ENCODE measurements at regions not wholly inside any gene's neighbourhood (a gene's known extent, or its start where the extent isn't known, plus 50 kb on each side); places are given as distances from the start of the nearest gene placed in this dataset.
"Not testable (repeated sequence)": the region's sequence is repeated elsewhere in the genome, so short reads cannot be mapped to it uniquely, and the experiment has no call there.

DNA sequence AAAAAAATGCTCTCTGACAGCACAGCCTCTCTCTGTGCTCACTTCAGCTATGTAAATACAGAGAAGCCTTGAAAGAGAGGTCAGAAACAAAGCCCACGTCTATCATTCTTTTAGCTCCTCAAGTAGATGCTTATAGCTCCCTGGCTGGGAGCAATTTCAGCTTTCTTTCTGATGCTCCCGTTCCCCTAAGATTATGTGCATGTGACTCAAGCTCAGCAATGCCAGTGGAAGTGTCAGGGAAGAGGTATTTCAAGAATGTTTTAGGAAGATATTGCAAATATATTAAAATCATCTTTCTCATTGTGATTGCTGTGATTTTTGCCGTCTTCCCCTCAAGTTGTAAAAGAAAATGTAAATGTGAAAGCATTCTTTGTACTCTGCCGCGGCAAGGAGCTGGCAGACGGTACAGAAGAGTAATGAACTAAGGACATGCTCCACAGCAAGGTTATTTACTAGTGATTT is 1353.7 kb upstream of the ACO1 start:
- peak overlapping the region; percentile 1 to 31 for H3K4me3 Mint-ChIP-seq
- H3K27me3 Mint-ChIP-seq, result no peaks in the 10 kb centered on the region
- DNase-seq (no peak), ATAC-seq (no peak)
- peaks cover 6% of the 10 kb centered on the region for H3K4me1 Mint-ChIP-seq
- H3K9me3 Mint-ChIP-seq, result no peaks in the 10 kb centered on the region
- no peak overlapping the region for H3K27ac Mint-ChIP-seq

GRCh38 chr9:31032206-31032605 is 1352.2 kb upstream of the ACO1 start:
- H3K27me3 Mint-ChIP-seq, result no peaks in the 10 kb centered on the region
- H3K4me1 Mint-ChIP-seq, result peaks cover 6% of the 10 kb centered on the region
- no peak for ATAC-seq
- H3K9me3 Mint-ChIP-seq, result no peaks in the 10 kb centered on the region
- H3K27ac Mint-ChIP-seq, result no peak overlapping the region
- DNase-seq, result no peak
- no peak overlapping the region for H3K4me3 Mint-ChIP-seq

DNA sequence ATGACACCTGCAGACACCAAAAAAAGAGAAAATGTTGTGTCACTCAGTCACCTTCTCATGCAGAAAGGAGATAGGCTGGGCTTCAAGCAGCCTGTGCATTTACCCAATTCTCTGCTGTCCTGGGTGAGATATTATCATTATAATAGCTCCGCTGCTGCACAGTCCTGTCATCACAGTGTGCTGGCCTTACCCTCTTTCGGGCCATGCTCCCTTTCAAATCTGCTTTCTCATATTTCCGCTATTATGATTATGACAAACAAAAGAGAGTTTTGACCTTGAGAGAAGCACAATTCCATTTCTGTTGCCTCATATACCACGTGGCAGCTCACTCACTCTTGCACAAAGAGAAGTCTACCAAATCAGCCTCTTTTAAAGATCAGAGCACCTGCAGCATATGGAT is 1350.1 kb upstream of the ACO1 start:
- no peak for DNase-seq
- no peak overlapping the region for H3K4me3 Mint-ChIP-seq
- H3K4me1 Mint-ChIP-seq, result peaks cover 6% of the 10 kb centered on the region
- no peak for ATAC-seq
- no peaks in the 10 kb centered on the region for H3K9me3 Mint-ChIP-seq
- no peaks in the 10 kb centered on the region for H3K27me3 Mint-ChIP-seq
- no peak overlapping the region for H3K27ac Mint-ChIP-seq

DNA sequence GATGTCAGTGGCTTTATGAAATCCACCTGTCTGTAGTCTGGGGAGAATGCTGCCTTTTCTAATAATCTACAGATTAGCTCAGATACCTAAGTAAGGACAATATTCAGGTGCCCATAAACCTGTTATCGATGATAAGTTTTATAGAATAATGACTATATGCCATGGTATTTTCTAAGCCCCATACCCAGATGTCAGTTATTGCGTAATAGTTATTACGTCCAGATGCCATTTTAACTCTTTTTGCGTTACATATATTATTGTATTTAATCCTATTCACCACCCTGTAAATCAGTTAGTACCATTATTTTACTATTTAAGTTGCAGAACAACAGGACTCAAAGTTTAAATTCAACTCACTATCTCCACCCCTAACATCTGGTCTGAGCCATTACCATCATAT is 1343.9 kb upstream of the ACO1 start:
- Mint-ChIP-seq H3K4me1 (no peaks in the 10 kb centered on the region), H3K4me3 (no peak overlapping the region), H3K27me3 (no peaks in the 10 kb centered on the region), H3K9me3 (no peaks in the 10 kb centered on the region), H3K27ac (no peak overlapping the region)
- DNase-seq, result no peak
- ATAC-seq, result no peak

DNA sequence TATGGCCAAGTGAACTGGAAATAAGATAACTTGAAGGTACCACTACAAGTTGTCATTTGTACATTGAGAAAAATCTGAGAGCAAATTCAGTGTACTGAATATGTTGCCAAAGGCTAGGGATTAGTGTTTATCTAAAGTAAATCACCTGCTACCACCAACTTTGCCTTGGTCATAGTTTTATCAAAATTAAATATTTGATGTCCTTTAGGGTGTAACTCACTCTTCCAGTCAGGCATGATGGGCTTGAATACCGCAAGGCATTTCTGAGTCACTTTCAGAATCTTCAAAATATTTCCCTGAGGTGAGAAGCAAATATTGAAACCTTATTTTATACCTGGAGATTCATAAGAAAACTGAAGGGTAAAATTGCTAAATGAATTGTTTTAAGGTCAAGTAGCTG is 1338.6 kb upstream of the ACO1 start:
- no peaks in the 10 kb centered on the region for H3K4me1 Mint-ChIP-seq
- no peaks in the 10 kb centered on the region for H3K27me3 Mint-ChIP-seq
- no peak overlapping the region for H3K4me3 Mint-ChIP-seq

GRCh38 chr9:31061592-31061991 is 1322.9 kb upstream of the ACO1 start:
- not testable (repeated sequence) for H3K27me3 Mint-ChIP-seq, H3K9me3 Mint-ChIP-seq, H3K4me1 Mint-ChIP-seq, ATAC-seq, H3K4me3 Mint-ChIP-seq, DNase-seq, H3K27ac Mint-ChIP-seq

More for the DNA sequence above, 1338.6 kb upstream of the ACO1 start:
- no peak for ATAC-seq
- Mint-ChIP-seq H3K27ac (no peak overlapping the region), H3K9me3 (no peaks in the 10 kb centered on the region)
- no peak for DNase-seq

- peaks cover 0 to 4% of the 10 kb centered on the region in 2 donors for H3K9me3 Mint-ChIP-seq
- H3K27ac Mint-ChIP-seq, result no peak overlapping the region
- peaks cover 13% of the 10 kb centered on the region for H3K27me3 Mint-ChIP-seq
- ATAC-seq (no peak), DNase-seq (no peak)
- no peaks in the 10 kb centered on the region for H3K4me1 Mint-ChIP-seq
- H3K4me3 Mint-ChIP-seq, result no peak overlapping the region
Observed at GRCh38 chr9:31065691-31066090, 1318.8 kb upstream of the ACO1 start.

DNA sequence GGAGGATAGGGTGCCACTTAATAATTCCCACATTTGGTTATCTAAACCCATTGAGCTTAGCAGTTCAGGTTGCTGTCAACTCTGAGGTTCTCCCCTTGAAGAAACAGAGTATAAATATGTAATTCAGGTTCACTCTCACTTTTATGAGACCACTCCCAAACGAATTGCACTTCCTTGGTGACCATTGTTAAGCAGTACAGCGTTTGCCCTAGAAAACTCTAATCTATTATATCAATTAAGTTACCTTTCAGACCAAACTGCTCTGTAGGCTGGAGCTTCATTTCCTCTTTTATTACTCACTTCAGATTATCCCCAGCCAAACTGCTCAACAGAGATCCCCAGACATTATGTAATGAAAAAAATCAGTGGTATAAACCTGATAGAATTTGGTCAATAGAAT is 1317.0 kb upstream of the ACO1 start:
- DNase-seq, result no peak
- no peaks in the 10 kb centered on the region for H3K4me1 Mint-ChIP-seq
- H3K27ac Mint-ChIP-seq, result no peak overlapping the region
- H3K4me3 Mint-ChIP-seq, result no peak overlapping the region
- no peak for ATAC-seq
- H3K27me3 Mint-ChIP-seq, result peaks cover 13% of the 10 kb centered on the region
- H3K9me3 Mint-ChIP-seq, result no peaks in the 10 kb centered on the region

GRCh38 chr9:31071606-31072286 is 1312.7 kb upstream of the ACO1 start:
- no peaks in the 10 kb centered on the region for H3K9me3 Mint-ChIP-seq
- ATAC-seq, result no peak
- H3K27ac Mint-ChIP-seq, result no peak overlapping the region
- no peak overlapping the region for H3K4me3 Mint-ChIP-seq
- H3K4me1 Mint-ChIP-seq, result no peaks in the 10 kb centered on the region
- peaks cover 13% of the 10 kb centered on the region for H3K27me3 Mint-ChIP-seq
- no peak for DNase-seq

GRCh38 chr9:31078175-31078574 is 1306.3 kb upstream of the ACO1 start:
- ATAC-seq, result no peak
- no peak overlapping the region for H3K4me3 Mint-ChIP-seq
- no peaks in the 10 kb centered on the region for H3K4me1 Mint-ChIP-seq
- DNase-seq, result no peak
- no peaks in the 10 kb centered on the region for H3K9me3 Mint-ChIP-seq
- H3K27ac Mint-ChIP-seq, result no peak overlapping the region
- peaks cover 8% of the 10 kb centered on the region for H3K27me3 Mint-ChIP-seq

GRCh38 chr9:31084350-31084749 is 1300.1 kb upstream of the ACO1 start:
- H3K27me3 Mint-ChIP-seq, result peaks cover 8% of the 10 kb centered on the region
- ATAC-seq (no peak), DNase-seq (no peak)
- no peaks in the 10 kb centered on the region for H3K9me3 Mint-ChIP-seq
- H3K4me3 Mint-ChIP-seq, result no peak overlapping the region
- no peak overlapping the region for H3K27ac Mint-ChIP-seq
- H3K4me1 Mint-ChIP-seq, result no peaks in the 10 kb centered on the region

GRCh38 chr9:31089549-31090221 is 1294.8 kb upstream of the ACO1 start:
- Mint-ChIP-seq H3K27ac (no peak overlapping the region), H3K4me3 (no peak overlapping the region), H3K9me3 (no peaks in the 10 kb centered on the region), H3K27me3 (no peaks in the 10 kb centered on the region), H3K4me1 (no peaks in the 10 kb centered on the region)
- ATAC-seq, result no peak
- DNase-seq, result no peak

- Mint-ChIP-seq H3K27ac (no peak overlapping the region), H3K4me3 (no peak overlapping the region), H3K27me3 (no peaks in the 10 kb centered on the region), H3K4me1 (no peaks in the 10 kb centered on the region), H3K9me3 (no peaks in the 10 kb centered on the region)
- DNase-seq, result no peak
- ATAC-seq, result no peak
Observed at GRCh38 chr9:31100311-31100710, 1284.1 kb upstream of the ACO1 start.

DNA sequence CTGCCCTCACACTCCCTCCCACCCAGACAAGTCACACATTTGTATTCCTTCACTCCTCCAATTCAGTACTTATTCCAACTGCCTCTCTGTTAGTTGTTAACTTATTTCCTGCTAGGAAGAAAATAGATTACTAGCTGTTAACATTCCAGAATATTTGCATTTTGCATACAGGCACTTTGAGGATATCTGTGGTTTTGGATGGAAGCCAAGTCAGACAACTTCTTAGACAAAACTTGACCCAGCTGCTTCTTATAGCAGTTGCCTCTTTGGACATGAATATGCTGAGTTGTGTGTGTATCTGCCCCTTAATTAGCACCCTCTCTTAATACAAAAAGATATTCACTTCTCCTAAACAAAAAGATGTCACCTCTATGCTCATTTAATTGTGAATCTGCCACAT is 1280.6 kb upstream of the ACO1 start:
- H3K9me3 Mint-ChIP-seq, result no peaks in the 10 kb centered on the region
- no peak overlapping the region for H3K4me3 Mint-ChIP-seq
- no peak for DNase-seq
- H3K27ac Mint-ChIP-seq, result no peak overlapping the region
- no peaks in the 10 kb centered on the region for H3K4me1 Mint-ChIP-seq
- no peaks in the 10 kb centered on the region for H3K27me3 Mint-ChIP-seq
- ATAC-seq, result no peak

GRCh38 chr9:31104249-31104648 is 1280.2 kb upstream of the ACO1 start:
- Mint-ChIP-seq H3K9me3 (no peaks in the 10 kb centered on the region), H3K4me3 (no peak overlapping the region), H3K27me3 (no peaks in the 10 kb centered on the region), H3K4me1 (no peaks in the 10 kb centered on the region), H3K27ac (no peak overlapping the region)
- ATAC-seq (no peak), DNase-seq (no peak)

DNA sequence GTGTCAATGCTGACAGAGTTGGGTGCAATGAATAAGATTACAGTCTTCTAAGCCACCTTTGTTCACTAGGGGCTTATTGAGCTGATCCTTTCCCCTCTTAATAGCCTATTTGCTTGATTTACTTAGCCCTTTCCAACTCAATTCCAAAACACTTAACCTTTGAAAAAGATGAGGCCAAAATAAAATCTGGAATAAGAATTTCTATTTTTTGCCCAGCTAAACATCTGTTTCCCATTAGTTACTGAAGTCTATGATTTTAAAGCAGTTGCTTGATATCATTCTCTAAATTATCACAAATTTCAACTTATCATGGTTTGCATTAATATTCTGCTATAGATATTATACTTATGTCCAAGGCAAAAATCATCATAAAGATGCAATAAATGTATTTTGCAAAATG is 1272.0 kb upstream of the ACO1 start:
- H3K9me3 Mint-ChIP-seq, result no peaks in the 10 kb centered on the region
- no peaks in the 10 kb centered on the region for H3K27me3 Mint-ChIP-seq
- ATAC-seq (no peak), DNase-seq (no peak)
- H3K27ac Mint-ChIP-seq, result no peak overlapping the region
- H3K4me3 Mint-ChIP-seq, result no peak overlapping the region
- no peaks in the 10 kb centered on the region for H3K4me1 Mint-ChIP-seq

GRCh38 chr9:31114346-31114745 is 1270.1 kb upstream of the ACO1 start:
- Mint-ChIP-seq H3K9me3 (no peaks in the 10 kb centered on the region), H3K27me3 (no peaks in the 10 kb centered on the region), H3K27ac (no peak overlapping the region), H3K4me1 (no peaks in the 10 kb centered on the region), H3K4me3 (no peak overlapping the region)
- DNase-seq (no peak), ATAC-seq (no peak)

Data from stimulated activated naive CD8-positive, alpha-beta T cell treated with anti-CD3 and anti-CD28 coated beads, Interleukin-15, amount 100 ng/mL, for 72 hours (primary cell).